CD14-positive monocyte (primary cell): ENCODE measurements at regions not wholly inside any gene's neighbourhood (a gene's known extent, or its start where the extent isn't known, plus 50 kb on each side); places are given as distances from the start of the nearest gene placed in this dataset.

Experiments used
- DNase-seq, 3 donors: peaks; one replicate each; pipeline ENCODE4 v3.0.0-alpha.2; 2011 to 2022
- H2AFZ ChIP-seq: 2 replicates; pipeline ENCODE4 v1.6.0; 2012; ENCODE audit warnings: mild to moderate bottlenecking, low read depth, low read length, inconsistent platforms; ENCODE audit not compliant: insufficient read depth, poor library complexity, severe bottlenecking
- H3K27ac ChIP-seq, 2 donors: 1 replicate in 1 of 2; 2 replicates in 1 of 2; pipeline ENCODE4 v1.5.1; 2012 to 2013; ENCODE audit warnings: low read length in 2 of 2, control low read depth in 1 of 2, inconsistent platforms in 1 of 2, low read depth in 1 of 2, mild to moderate bottlenecking in 1 of 2
- H3K27me3 ChIP-seq, 2 donors: one replicate each; pipeline versions ENCODE4 v1.6.0 to v1.6.1; 2011 to 2013; ENCODE audit warnings: low read length in 2 of 2; ENCODE audit not compliant: control insufficient read depth in 2 of 2, insufficient read depth in 2 of 2
- H3K36me3 ChIP-seq, 2 donors: replicated peaks in 1 of 2; 1 replicate in 1 of 2; 2 replicates in 1 of 2; pipeline versions ENCODE4 v1.5.1 to v1.6.1; 2012 to 2013; ENCODE audit warnings: low read length in 2 of 2, control low read depth in 1 of 2, inconsistent platforms in 1 of 2, mild to moderate bottlenecking in 1 of 2; ENCODE audit not compliant: insufficient read depth in 2 of 2, control insufficient read depth in 1 of 2
- H3K4me1 ChIP-seq, 2 donors: 1 replicate in 1 of 2; 2 replicates in 1 of 2; pipeline versions ENCODE4 v1.5.1 to v1.6.1; 2012 to 2013; ENCODE audit warnings: low read length in 2 of 2, control low read depth in 1 of 2, inconsistent platforms in 1 of 2, mild to moderate bottlenecking in 1 of 2, moderate library complexity in 1 of 2; ENCODE audit not compliant: insufficient read depth in 2 of 2, control insufficient read depth in 1 of 2
- H3K4me2 ChIP-seq: replicated peaks from 2 replicates; pipeline ENCODE3; 2012; ENCODE audit warnings: low read length, moderate library complexity, mild to moderate bottlenecking; ENCODE audit not compliant: poor library complexity, severe bottlenecking; ENCODE audit errors: extremely low read depth
- H3K4me3 ChIP-seq, 3 experiments: fragments of 200-600 bp in 1 of 3; sonication (generic) in 1 of 3; replicated peaks in 1 of 3; 1 replicate in 2 of 3; 2 replicates in 1 of 3; pipeline ENCODE4 v1.5.1; 2011 to 2013; ENCODE audit warnings: low read length in 3 of 3, mild to moderate bottlenecking in 3 of 3, control low read depth in 2 of 3, low read depth in 2 of 3, inconsistent platforms in 1 of 3, moderate library complexity in 1 of 3
- H3K79me2 ChIP-seq: 2 replicates; pipeline ENCODE4 v1.6.0; 2012; ENCODE audit warnings: mild to moderate bottlenecking, control low read depth, inconsistent platforms, low read length, moderate library complexity; ENCODE audit not compliant: insufficient read depth
- H3K9ac ChIP-seq: 2 replicates; pipeline ENCODE4 v1.6.0; 2017; ENCODE audit warnings: low read length, mild to moderate bottlenecking; ENCODE audit not compliant: insufficient read depth, poor library complexity, severe bottlenecking
- H3K9me3 ChIP-seq, 2 donors: replicated peaks in 1 of 2; 1 replicate in 1 of 2; 2 replicates in 1 of 2; pipeline versions ENCODE4 v1.5.1 to v1.6.1; 2012 to 2013; ENCODE audit warnings: low read length in 2 of 2, control low read depth in 1 of 2; ENCODE audit not compliant: control insufficient read depth in 1 of 2, insufficient read depth in 1 of 2
- H4K20me1 ChIP-seq: 2 replicates; pipeline ENCODE4 v1.6.0; 2012; ENCODE audit warnings: mild to moderate bottlenecking, low read length, control low read depth, moderate library complexity; ENCODE audit not compliant: insufficient read depth
- H3K27ac Mint-ChIP-seq, 7 donors: one replicate each; pipeline ENCODE4 v1.8.0; 2020; ENCODE audit warnings: mild to moderate bottlenecking in 7 of 7, mixed read lengths in 7 of 7, moderate library complexity in 6 of 7, inconsistent platforms in 2 of 7
- H3K27me3 Mint-ChIP-seq, 3 donors: one replicate each; pipeline ENCODE4 v1.8.0; 2021 to 2022; ENCODE audit warnings: low read depth in 3 of 3, mild to moderate bottlenecking in 3 of 3, mixed read lengths in 3 of 3, moderate library complexity in 3 of 3, inconsistent platforms in 1 of 3
- H3K36me3 Mint-ChIP-seq, 2 donors: one replicate each; pipeline ENCODE4 v1.8.0; 2020; ENCODE audit warnings: mixed read lengths in 2 of 2, inconsistent platforms in 1 of 2, mild to moderate bottlenecking in 1 of 2
- H3K4me1 Mint-ChIP-seq: one replicate; pipeline ENCODE4 v1.8.0; 2020; ENCODE audit warnings: mild to moderate bottlenecking, mixed read lengths
- H3K4me3 Mint-ChIP-seq, 2 donors: one replicate each; pipeline ENCODE4 v1.8.0; 2020; ENCODE audit warnings: mild to moderate bottlenecking in 2 of 2, mixed read lengths in 2 of 2, moderate library complexity in 1 of 2
- H3K9me3 Mint-ChIP-seq, 7 donors: one replicate each; pipeline ENCODE4 v1.8.0; 2020 to 2022; ENCODE audit warnings: mixed read lengths in 7 of 7, mild to moderate bottlenecking in 6 of 7, moderate library complexity in 6 of 7, inconsistent platforms in 2 of 7
- CTCF ChIP-seq: fragments of 200-600 bp; IDR thresholded peaks from one replicate; pipeline ENCODE4 v1.8.0; 2022; ENCODE audit warnings: antibody characterized with exemption, mild to moderate bottlenecking
- WGBS: methylation state at CpG from one replicate; pipeline ENCODE4 v1.1.5; 2013; ENCODE audit warnings: missing lambda C conversion rate; ENCODE audit not compliant: insufficient coverage; 5-methylcytosine and 5-hydroxymethylcytosine counted together
- intact Hi-C, 2 donors: fragments of 100-400 bp; cut with micrococcal nuclease; formaldehyde crosslinking; loops; one replicate each; pipeline versions ENCODE4 v1.15.0 to v1.15.1; 2023

- intact Hi-C loops = no loop called here
- Histone ChIP-seq H2AFZ (no peak overlapping the region), H3K27me3 (no peaks in the 10 kb centered on the region), H3K27ac (no peak overlapping the region), H3K4me1 (no peaks in the 10 kb centered on the region), H3K9me3 (peaks cover 0 to 6% of the 10 kb centered on the region in 2 donors), H3K9ac (no peak overlapping the region), H3K79me2 (no peaks in the 10 kb centered on the region), H4K20me1 (no peaks in the 10 kb centered on the region), H3K4me3 (no peak overlapping the region), H3K36me3 (no peaks in the 10 kb centered on the region), H3K4me2 (no peak overlapping the region)
- Mint-ChIP-seq H3K9me3 (peaks cover 0 to 10% (median 4%) of the 10 kb centered on the region in 7 donors), H3K4me3 (no peak overlapping the region), H3K27me3 (peaks cover 0 to 1% (median 0%) of the 10 kb centered on the region in 3 donors), H3K36me3 (no peaks in the 10 kb centered on the region), H3K4me1 (no peaks in the 10 kb centered on the region), H3K27ac (no peak overlapping the region)
- DNase-seq = no peak
- TF ChIP-seq CTCF = no peak
- WGBS = 85% methylated on average over 4 of the region's 5 CpGs
Measured at GRCh38 chr1:195065437-195065836, 1542.8 kb downstream of the KCNT2 start.

- H3K9me3 ChIP-seq = peaks cover 0 to 6% of the 10 kb centered on the region in 2 donors
- no peaks in the 10 kb centered on the region for H4K20me1 ChIP-seq
- no peaks in the 10 kb centered on the region for H3K36me3 ChIP-seq
- no peak overlapping the region for H3K4me3 ChIP-seq
- H3K4me2 ChIP-seq = no peak overlapping the region
- 100% methylated on average over 1 of the region's 1 CpG for WGBS
- H3K79me2 ChIP-seq = no peaks in the 10 kb centered on the region
- no peaks in the 10 kb centered on the region for H3K4me1 ChIP-seq
- no peak overlapping the region for H3K27ac ChIP-seq
- Mint-ChIP-seq H3K4me3 (no peak overlapping the region), H3K9me3 (peaks cover 0 to 10% (median 3%) of the 10 kb centered on the region in 7 donors), H3K4me1 (no peaks in the 10 kb centered on the region), H3K36me3 (no peaks in the 10 kb centered on the region), H3K27me3 (peaks cover 0 to 1% (median 0%) of the 10 kb centered on the region in 3 donors), H3K27ac (no peak overlapping the region)
- H3K27me3 ChIP-seq = no peaks in the 10 kb centered on the region
- H2AFZ ChIP-seq = no peak overlapping the region
- H3K9ac ChIP-seq = no peak overlapping the region
- intact Hi-C loops = no loop called here
- TF ChIP-seq CTCF = no peak
- no peak for DNase-seq
Measured at GRCh38 chr1:195064358-195064757, 1543.9 kb downstream of the KCNT2 start.
